Ishikawa (cell line): ENCODE measurements at regions not wholly inside any gene's neighbourhood (a gene's known extent, or its start where the extent isn't known, plus 50 kb on each side); places are given as distances from the start of the nearest gene placed in this dataset.

Experiments used
- CEBPB ChIP-seq: IDR thresholded peaks from 2 replicates; pipeline ENCODE4 v1.6.1; 2012
- CREB1 ChIP-seq: IDR thresholded peaks from 2 replicates; pipeline ENCODE4 v1.6.1; 2012; ENCODE audit warnings: low read depth
- EGR1 ChIP-seq: IDR thresholded peaks from 2 replicates; pipeline ENCODE4 v1.6.1; 2012
- EP300 ChIP-seq: IDR thresholded peaks from 2 replicates; pipeline ENCODE4 v1.6.1; 2012; ENCODE audit warnings: borderline replicate concordance
- FOXM1 ChIP-seq: IDR thresholded peaks from 2 replicates; pipeline ENCODE4 v1.6.1; 2012; ENCODE audit warnings: low read depth, borderline replicate concordance
- MAX ChIP-seq: IDR thresholded peaks from 2 replicates; pipeline ENCODE4 v1.6.1; 2012
- NFIC ChIP-seq: IDR thresholded peaks from 2 replicates; pipeline ENCODE4 v1.6.1; 2012
- RAD21 ChIP-seq: IDR thresholded peaks from 2 replicates; pipeline ENCODE4 v1.6.1; 2012; ENCODE audit warnings: low read depth
- REST ChIP-seq: IDR thresholded peaks from 2 replicates; pipeline ENCODE4 v1.6.1; 2012; ENCODE audit warnings: low read depth, mild to moderate bottlenecking
- TAF1 ChIP-seq: IDR thresholded peaks from 2 replicates; pipeline ENCODE4 v1.6.1; 2012; ENCODE audit warnings: low read depth, mild to moderate bottlenecking
- TEAD4 ChIP-seq: IDR thresholded peaks from 2 replicates; pipeline ENCODE4 v1.6.1; 2012
- YY1 ChIP-seq: IDR thresholded peaks from 2 replicates; pipeline ENCODE4 v1.6.1; 2012; ENCODE audit warnings: low read depth
- ZBTB7A ChIP-seq: IDR thresholded peaks from 2 replicates; pipeline ENCODE4 v1.6.1; 2012; ENCODE audit warnings: low read depth

GRCh38 chr3:156760333-156760732 is 65.8 kb upstream of the LEKR1 start:
- TF ChIP-seq EP300 (no peak), FOXM1 (no peak), RAD21 (no peak), MAX (no peak), TEAD4 (no peak), NFIC (no peak), CREB1 (no peak), ZBTB7A (no peak), CEBPB (no peak), EGR1 (no peak), REST (no peak), TAF1 (no peak), YY1 (no peak)
